Fibroblast of lung (primary cell): ENCODE measurements at regions not wholly inside any gene's neighbourhood (a gene's known extent, or its start where the extent isn't known, plus 50 kb on each side); places are given as distances from the start of the nearest gene placed in this dataset.

ENCODE experiments used
- CTCF ChIP-seq, 2 donors: IDR thresholded peaks in 1 of 2; conservative IDR thresholded peaks in 1 of 2; 1 replicate in 1 of 2; 2 replicates in 1 of 2; pipeline ENCODE4 v1.5.1; 2011 to 2012; ENCODE audit warnings: low read length in 2 of 2, control low read depth in 1 of 2, inconsistent platforms in 1 of 2, low read depth in 1 of 2, mild to moderate bottlenecking in 1 of 2
- EZH2 ChIP-seq: IDR thresholded peaks from 2 replicates; pipeline ENCODE4 v1.5.1; 2012; ENCODE audit warnings: low read length, control low read depth, mild to moderate bottlenecking; ENCODE audit errors: missing control alignments

- TF ChIP-seq CTCF (conservative IDR thresholded peaks at IDR 0.05 in 1 of 2, IDR thresholded peaks at IDR 0.05 in 1 of 2; ENCODE audit: low read depth in 1 of 2, low read length in 2 of 2), result no peak
- TF ChIP-seq EZH2, result no peak
These were observed 95.4 kb upstream of the SLCO6A1 start for GRCh38 chr5:102594192-102594591.
